Esophagus muscularis mucosa (tissue), 4 donors: ENCODE measurements at regions not wholly inside any gene's neighbourhood (a gene's known extent, or its start where the extent isn't known, plus 50 kb on each side); places are given as distances from the start of the nearest gene placed in this dataset.

Experiments used
- DNase-seq: peaks from one replicate; pipeline ENCODE4 v3.0.0-alpha.2; 2017; ENCODE audit errors: extremely low spot score
- H3K27ac ChIP-seq, 4 donors: fragments of 200-600 bp; sonication (generic); replicated peaks in 1 of 4; 1 replicate in 3 of 4; 2 replicates in 1 of 4; pipeline ENCODE4 v1.5.1; 2016 to 2019; ENCODE audit warnings: mild to moderate bottlenecking in 1 of 4
- H3K27me3 ChIP-seq, 4 donors: fragments of 200-600 bp; sonication (generic); one replicate each; pipeline versions ENCODE4 v1.5.1 to v1.6.0; 2016 to 2019
- H3K36me3 ChIP-seq, 4 donors: fragments of 200-600 bp; sonication (generic); one replicate each; pipeline ENCODE4 v1.5.1; 2016 to 2019
- H3K4me1 ChIP-seq, 4 donors: fragments of 200-600 bp; sonication (generic); one replicate each; pipeline ENCODE4 v1.5.1; 2016 to 2019
- H3K4me3 ChIP-seq, 4 donors: fragments of 200-600 bp; sonication (generic); 1 replicate in 2 of 4; 2 replicates in 2 of 4; pipeline ENCODE4 v1.5.1; 2016 to 2019; ENCODE audit warnings: mild to moderate bottlenecking in 4 of 4, moderate library complexity in 1 of 4
- H3K9me3 ChIP-seq, 4 donors: fragments of 200-600 bp; sonication (generic); 1 replicate in 3 of 4; 2 replicates in 1 of 4; pipeline ENCODE4 v1.5.1; 2016 to 2019
- EP300 ChIP-seq: sonication (generic); formaldehyde crosslinking; IDR thresholded peaks from one replicate; pipeline ENCODE4 v1.6.1; 2017; ENCODE audit warnings: antibody characterized with exemption
- POLR2A ChIP-seq: fragments of 450-650 bp; IDR thresholded peaks from one replicate; pipeline ENCODE4 v1.6.1; 2017; ENCODE audit warnings: antibody characterized with exemption, moderate library complexity, mild to moderate bottlenecking, low read depth
- POLR2AphosphoS5 ChIP-seq, 2 donors: sonication (generic); formaldehyde crosslinking; IDR thresholded peaks; one replicate each; pipeline ENCODE4 v1.6.1; 2017; ENCODE audit warnings: antibody characterized with exemption in 2 of 2
- WGBS: methylation state at CpG from one replicate; pipeline ENCODE4 v1.1.5; 2018; 5-methylcytosine and 5-hydroxymethylcytosine counted together
- intact Hi-C: fragments of 100-400 bp; cut with DNase I; formaldehyde crosslinking; loops from one replicate; pipeline ENCODE4 v1.15.1; 2023
- TF ChIP-seq, protein P1 (sequence below), 3 experiments: fragments of 200-600 bp in 2 of 3; fragments of 450-650 bp in 1 of 3; sonication (generic) in 2 of 3; IDR thresholded peaks; one replicate each; pipeline ENCODE4 v1.5.1; 2017 to 2019; ENCODE audit warnings: antibody characterized with exemption in 3 of 3, mild to moderate bottlenecking in 2 of 3, moderate library complexity in 1 of 3

DNA sequence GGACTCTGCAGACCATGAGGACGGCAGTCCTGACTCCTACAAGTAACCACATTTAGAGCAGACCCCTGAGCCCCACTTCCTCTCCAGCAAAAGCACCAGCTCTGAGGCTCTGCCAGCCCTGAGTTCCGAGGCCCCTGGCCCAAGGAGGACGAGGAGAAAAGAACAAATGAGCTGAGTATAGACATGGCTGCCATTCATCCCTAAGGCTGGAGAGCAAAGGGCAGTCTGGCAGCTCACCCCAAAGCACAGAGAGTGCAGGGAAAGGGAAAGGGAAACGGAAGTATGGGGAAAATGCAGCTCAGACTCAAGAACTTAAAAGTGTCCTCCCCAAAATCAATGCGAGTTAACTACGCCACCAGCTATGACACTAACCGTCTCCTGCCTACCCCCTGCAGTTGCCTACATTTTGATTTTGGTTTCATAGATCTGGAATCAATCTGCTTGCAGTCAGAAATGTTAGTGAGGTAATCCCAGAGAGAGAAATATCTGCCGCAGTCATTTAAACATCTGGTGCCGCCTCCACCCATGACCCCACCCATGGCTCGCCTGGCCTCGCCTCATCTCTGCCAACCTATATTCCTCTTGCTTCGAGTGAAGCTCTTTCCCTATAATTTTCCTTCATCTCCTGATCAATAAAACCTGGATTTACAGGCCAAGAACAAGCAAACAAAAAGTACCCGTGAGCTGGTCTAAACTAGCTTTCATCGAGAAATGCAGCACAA is 49.6 kb upstream of the AFDN start:
- no peak for DNase-seq
- Histone ChIP-seq H3K27me3 (peaks cover 0 to 7% (median 0%) of the 10 kb centered on the region in 4 donors), H3K9me3 (no peaks in the 10 kb centered on the region), H3K36me3 (no peaks in the 10 kb centered on the region), H3K27ac (no peak overlapping the region), H3K4me1 (no peaks in the 10 kb centered on the region), H3K4me3 (no peak overlapping the region)
- intact Hi-C loops: no loop called here
- WGBS: 89% methylated on average over 12 of the region's 14 CpGs
- TF ChIP-seq POLR2AphosphoS5 (IDR thresholded peaks at IDR 0.05) (no peak), EP300 (no peak), POLR2A (no peak)
- TF ChIP-seq, protein P1, sequence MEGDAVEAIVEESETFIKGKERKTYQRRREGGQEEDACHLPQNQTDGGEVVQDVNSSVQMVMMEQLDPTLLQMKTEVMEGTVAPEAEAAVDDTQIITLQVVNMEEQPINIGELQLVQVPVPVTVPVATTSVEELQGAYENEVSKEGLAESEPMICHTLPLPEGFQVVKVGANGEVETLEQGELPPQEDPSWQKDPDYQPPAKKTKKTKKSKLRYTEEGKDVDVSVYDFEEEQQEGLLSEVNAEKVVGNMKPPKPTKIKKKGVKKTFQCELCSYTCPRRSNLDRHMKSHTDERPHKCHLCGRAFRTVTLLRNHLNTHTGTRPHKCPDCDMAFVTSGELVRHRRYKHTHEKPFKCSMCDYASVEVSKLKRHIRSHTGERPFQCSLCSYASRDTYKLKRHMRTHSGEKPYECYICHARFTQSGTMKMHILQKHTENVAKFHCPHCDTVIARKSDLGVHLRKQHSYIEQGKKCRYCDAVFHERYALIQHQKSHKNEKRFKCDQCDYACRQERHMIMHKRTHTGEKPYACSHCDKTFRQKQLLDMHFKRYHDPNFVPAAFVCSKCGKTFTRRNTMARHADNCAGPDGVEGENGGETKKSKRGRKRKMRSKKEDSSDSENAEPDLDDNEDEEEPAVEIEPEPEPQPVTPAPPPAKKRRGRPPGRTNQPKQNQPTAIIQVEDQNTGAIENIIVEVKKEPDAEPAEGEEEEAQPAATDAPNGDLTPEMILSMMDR (IDR thresholded peaks at IDR 0.05): no peak
